CD14-positive monocyte (primary cell): ENCODE measurements at regions not wholly inside any gene's neighbourhood (a gene's known extent, or its start where the extent isn't known, plus 50 kb on each side); places are given as distances from the start of the nearest gene placed in this dataset.

Source experiments
- DNase-seq, 3 donors: peaks; one replicate each; pipeline ENCODE4 v3.0.0-alpha.2; 2011 to 2022
- H2AFZ ChIP-seq: 2 replicates; pipeline ENCODE4 v1.6.0; 2012; ENCODE audit warnings: mild to moderate bottlenecking, low read depth, low read length, inconsistent platforms; ENCODE audit not compliant: insufficient read depth, poor library complexity, severe bottlenecking
- H3K27ac ChIP-seq, 2 donors: 1 replicate in 1 of 2; 2 replicates in 1 of 2; pipeline ENCODE4 v1.5.1; 2012 to 2013; ENCODE audit warnings: low read length in 2 of 2, control low read depth in 1 of 2, inconsistent platforms in 1 of 2, low read depth in 1 of 2, mild to moderate bottlenecking in 1 of 2
- H3K27me3 ChIP-seq, 2 donors: one replicate each; pipeline versions ENCODE4 v1.6.0 to v1.6.1; 2011 to 2013; ENCODE audit warnings: low read length in 2 of 2; ENCODE audit not compliant: control insufficient read depth in 2 of 2, insufficient read depth in 2 of 2
- H3K36me3 ChIP-seq, 2 donors: replicated peaks in 1 of 2; 1 replicate in 1 of 2; 2 replicates in 1 of 2; pipeline versions ENCODE4 v1.5.1 to v1.6.1; 2012 to 2013; ENCODE audit warnings: low read length in 2 of 2, control low read depth in 1 of 2, inconsistent platforms in 1 of 2, mild to moderate bottlenecking in 1 of 2; ENCODE audit not compliant: insufficient read depth in 2 of 2, control insufficient read depth in 1 of 2
- H3K4me1 ChIP-seq, 2 donors: 1 replicate in 1 of 2; 2 replicates in 1 of 2; pipeline versions ENCODE4 v1.5.1 to v1.6.1; 2012 to 2013; ENCODE audit warnings: low read length in 2 of 2, control low read depth in 1 of 2, inconsistent platforms in 1 of 2, mild to moderate bottlenecking in 1 of 2, moderate library complexity in 1 of 2; ENCODE audit not compliant: insufficient read depth in 2 of 2, control insufficient read depth in 1 of 2
- H3K4me2 ChIP-seq: replicated peaks from 2 replicates; pipeline ENCODE3; 2012; ENCODE audit warnings: low read length, moderate library complexity, mild to moderate bottlenecking; ENCODE audit not compliant: poor library complexity, severe bottlenecking; ENCODE audit errors: extremely low read depth
- H3K4me3 ChIP-seq, 3 experiments: fragments of 200-600 bp in 1 of 3; sonication (generic) in 1 of 3; replicated peaks in 1 of 3; 1 replicate in 2 of 3; 2 replicates in 1 of 3; pipeline ENCODE4 v1.5.1; 2011 to 2013; ENCODE audit warnings: low read length in 3 of 3, mild to moderate bottlenecking in 3 of 3, control low read depth in 2 of 3, low read depth in 2 of 3, inconsistent platforms in 1 of 3, moderate library complexity in 1 of 3
- H3K79me2 ChIP-seq: 2 replicates; pipeline ENCODE4 v1.6.0; 2012; ENCODE audit warnings: mild to moderate bottlenecking, control low read depth, inconsistent platforms, low read length, moderate library complexity; ENCODE audit not compliant: insufficient read depth
- H3K9ac ChIP-seq: 2 replicates; pipeline ENCODE4 v1.6.0; 2017; ENCODE audit warnings: low read length, mild to moderate bottlenecking; ENCODE audit not compliant: insufficient read depth, poor library complexity, severe bottlenecking
- H3K9me3 ChIP-seq, 2 donors: replicated peaks in 1 of 2; 1 replicate in 1 of 2; 2 replicates in 1 of 2; pipeline versions ENCODE4 v1.5.1 to v1.6.1; 2012 to 2013; ENCODE audit warnings: low read length in 2 of 2, control low read depth in 1 of 2; ENCODE audit not compliant: control insufficient read depth in 1 of 2, insufficient read depth in 1 of 2
- H4K20me1 ChIP-seq: 2 replicates; pipeline ENCODE4 v1.6.0; 2012; ENCODE audit warnings: mild to moderate bottlenecking, low read length, control low read depth, moderate library complexity; ENCODE audit not compliant: insufficient read depth
- H3K27ac Mint-ChIP-seq, 7 donors: one replicate each; pipeline ENCODE4 v1.8.0; 2020; ENCODE audit warnings: mild to moderate bottlenecking in 7 of 7, mixed read lengths in 7 of 7, moderate library complexity in 6 of 7, inconsistent platforms in 2 of 7
- H3K27me3 Mint-ChIP-seq, 3 donors: one replicate each; pipeline ENCODE4 v1.8.0; 2021 to 2022; ENCODE audit warnings: low read depth in 3 of 3, mild to moderate bottlenecking in 3 of 3, mixed read lengths in 3 of 3, moderate library complexity in 3 of 3, inconsistent platforms in 1 of 3
- H3K36me3 Mint-ChIP-seq, 2 donors: one replicate each; pipeline ENCODE4 v1.8.0; 2020; ENCODE audit warnings: mixed read lengths in 2 of 2, inconsistent platforms in 1 of 2, mild to moderate bottlenecking in 1 of 2
- H3K4me1 Mint-ChIP-seq: one replicate; pipeline ENCODE4 v1.8.0; 2020; ENCODE audit warnings: mild to moderate bottlenecking, mixed read lengths
- H3K4me3 Mint-ChIP-seq, 2 donors: one replicate each; pipeline ENCODE4 v1.8.0; 2020; ENCODE audit warnings: mild to moderate bottlenecking in 2 of 2, mixed read lengths in 2 of 2, moderate library complexity in 1 of 2
- H3K9me3 Mint-ChIP-seq, 7 donors: one replicate each; pipeline ENCODE4 v1.8.0; 2020 to 2022; ENCODE audit warnings: mixed read lengths in 7 of 7, mild to moderate bottlenecking in 6 of 7, moderate library complexity in 6 of 7, inconsistent platforms in 2 of 7
- WGBS: methylation state at CpG from one replicate; pipeline ENCODE4 v1.1.5; 2013; ENCODE audit warnings: missing lambda C conversion rate; ENCODE audit not compliant: insufficient coverage; 5-methylcytosine and 5-hydroxymethylcytosine counted together
- intact Hi-C, 2 donors: fragments of 100-400 bp; cut with micrococcal nuclease; formaldehyde crosslinking; loops; one replicate each; pipeline versions ENCODE4 v1.15.0 to v1.15.1; 2023
- TF ChIP-seq, protein P1 (sequence below): fragments of 200-600 bp; IDR thresholded peaks from one replicate; pipeline ENCODE4 v1.8.0; 2022; ENCODE audit warnings: antibody characterized with exemption, mild to moderate bottlenecking

DNA sequence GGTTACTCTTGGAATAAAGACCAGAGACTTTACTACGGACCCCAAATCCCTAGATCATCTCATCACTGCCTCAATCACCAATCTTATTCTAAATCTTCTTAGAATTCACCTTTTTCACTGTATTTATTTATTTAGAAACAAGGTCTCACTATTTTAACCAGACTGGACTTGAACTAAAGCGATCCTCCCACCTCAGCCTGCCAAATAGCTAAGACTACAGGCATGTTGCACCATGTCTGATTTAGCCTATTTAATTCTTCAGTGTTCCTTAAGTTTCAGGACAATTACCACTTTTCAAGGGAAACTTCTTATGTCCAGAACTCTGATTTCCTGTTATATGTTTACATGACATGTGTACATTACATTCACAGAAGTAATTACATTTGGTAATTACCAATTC is 238.0 kb upstream of the COL8A1 start:
- Histone ChIP-seq H3K9me3 (peaks cover 9 to 24% of the 10 kb centered on the region in 2 donors), H3K4me1 (no peaks in the 10 kb centered on the region), H3K27ac (no peak overlapping the region), H3K9ac (no peak overlapping the region), H3K27me3 (no peaks in the 10 kb centered on the region), H4K20me1 (no peaks in the 10 kb centered on the region), H3K4me3 (no peak overlapping the region), H2AFZ (no peak overlapping the region), H3K36me3 (no peaks in the 10 kb centered on the region), H3K79me2 (no peaks in the 10 kb centered on the region), H3K4me2 (no peak overlapping the region)
- intact Hi-C loops = no loop called here
- no peaks in the 10 kb centered on the region for H3K4me1 Mint-ChIP-seq
- no peak overlapping the region for H3K27ac Mint-ChIP-seq
- no peaks in the 10 kb centered on the region for H3K27me3 Mint-ChIP-seq
- DNase-seq = no peak
- TF ChIP-seq, protein P1, sequence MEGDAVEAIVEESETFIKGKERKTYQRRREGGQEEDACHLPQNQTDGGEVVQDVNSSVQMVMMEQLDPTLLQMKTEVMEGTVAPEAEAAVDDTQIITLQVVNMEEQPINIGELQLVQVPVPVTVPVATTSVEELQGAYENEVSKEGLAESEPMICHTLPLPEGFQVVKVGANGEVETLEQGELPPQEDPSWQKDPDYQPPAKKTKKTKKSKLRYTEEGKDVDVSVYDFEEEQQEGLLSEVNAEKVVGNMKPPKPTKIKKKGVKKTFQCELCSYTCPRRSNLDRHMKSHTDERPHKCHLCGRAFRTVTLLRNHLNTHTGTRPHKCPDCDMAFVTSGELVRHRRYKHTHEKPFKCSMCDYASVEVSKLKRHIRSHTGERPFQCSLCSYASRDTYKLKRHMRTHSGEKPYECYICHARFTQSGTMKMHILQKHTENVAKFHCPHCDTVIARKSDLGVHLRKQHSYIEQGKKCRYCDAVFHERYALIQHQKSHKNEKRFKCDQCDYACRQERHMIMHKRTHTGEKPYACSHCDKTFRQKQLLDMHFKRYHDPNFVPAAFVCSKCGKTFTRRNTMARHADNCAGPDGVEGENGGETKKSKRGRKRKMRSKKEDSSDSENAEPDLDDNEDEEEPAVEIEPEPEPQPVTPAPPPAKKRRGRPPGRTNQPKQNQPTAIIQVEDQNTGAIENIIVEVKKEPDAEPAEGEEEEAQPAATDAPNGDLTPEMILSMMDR = no peak
- H3K36me3 Mint-ChIP-seq = no peaks in the 10 kb centered on the region
- peaks cover 2 to 18% (median 8%) of the 10 kb centered on the region in 7 donors for H3K9me3 Mint-ChIP-seq
- H3K4me3 Mint-ChIP-seq = no peak overlapping the region
- WGBS = 100% methylated on average over 1 of the region's 2 CpGs

DNA sequence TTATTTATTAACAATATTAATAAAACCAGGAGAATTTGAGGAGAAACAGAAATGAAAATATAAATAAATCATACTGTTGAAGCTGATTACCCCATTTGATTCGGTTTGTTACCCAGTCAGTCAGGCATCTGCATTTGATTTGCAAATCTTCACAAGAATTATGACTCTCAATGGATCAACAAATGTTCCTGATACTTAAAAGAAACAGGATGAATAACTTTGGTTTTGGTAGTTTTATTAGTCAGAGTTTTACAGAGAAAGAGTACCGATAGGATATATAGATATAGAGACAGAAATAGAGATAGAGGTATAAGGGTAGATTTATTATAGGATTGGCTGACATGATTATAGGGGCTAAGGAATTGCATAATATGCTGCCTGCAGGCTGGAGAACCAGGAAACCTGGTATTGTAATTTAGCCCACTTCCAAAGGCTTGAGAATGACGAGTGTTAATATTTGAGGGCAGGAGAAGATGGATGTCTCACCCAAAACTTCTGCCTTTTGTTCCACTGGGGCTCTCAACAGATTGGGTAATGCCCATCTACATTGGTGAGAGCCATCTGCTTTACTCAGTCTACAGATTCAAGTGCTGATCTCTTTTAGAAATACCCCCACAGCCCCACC is 241.6 kb upstream of the COL8A1 start:
- Mint-ChIP-seq H3K4me1 (no peaks in the 10 kb centered on the region), H3K9me3 (peaks cover 2 to 18% (median 11%) of the 10 kb centered on the region in 7 donors), H3K27me3 (no peaks in the 10 kb centered on the region), H3K36me3 (no peaks in the 10 kb centered on the region), H3K4me3 (no peak overlapping the region), H3K27ac (no peak overlapping the region)
- Histone ChIP-seq H3K36me3 (no peaks in the 10 kb centered on the region), H4K20me1 (no peaks in the 10 kb centered on the region), H3K27me3 (no peaks in the 10 kb centered on the region), H3K79me2 (no peaks in the 10 kb centered on the region), H3K4me3 (no peak overlapping the region), H3K4me1 (no peaks in the 10 kb centered on the region), H2AFZ (no peak overlapping the region), H3K9me3 (peaks cover 9 to 24% of the 10 kb centered on the region in 2 donors), H3K4me2 (no peak overlapping the region), H3K27ac (no peak overlapping the region), H3K9ac (no peak overlapping the region)
- TF ChIP-seq, protein P1 = no peak
- 86% methylated on average over 1 of the region's 3 CpGs for WGBS
- intact Hi-C loops = no loop called here
- no peak for DNase-seq
